Left lobe of liver (tissue), 2 donors: ENCODE measurements at regions not wholly inside any gene's neighbourhood (a gene's known extent, or its start where the extent isn't known, plus 50 kb on each side); places are given as distances from the start of the nearest gene placed in this dataset.

Source experiments
- ATAC-seq: fragments of 200-7000 bp; cut with Tn5 transposase; one replicate; pipeline ENCODE4 v1.9.1; 2020; ENCODE audit warnings: mild to moderate bottlenecking, moderate library complexity
- DNase-seq: peaks from one replicate; pipeline ENCODE4 v3.0.0-alpha.2; 2020; ENCODE audit warnings: low spot score
- donor health status: DM: no; HTN: no; CAD: no; lungs with moderate emphysema.
- donor health status: DM: no; HTN: yes; CAD: no.

DNA sequence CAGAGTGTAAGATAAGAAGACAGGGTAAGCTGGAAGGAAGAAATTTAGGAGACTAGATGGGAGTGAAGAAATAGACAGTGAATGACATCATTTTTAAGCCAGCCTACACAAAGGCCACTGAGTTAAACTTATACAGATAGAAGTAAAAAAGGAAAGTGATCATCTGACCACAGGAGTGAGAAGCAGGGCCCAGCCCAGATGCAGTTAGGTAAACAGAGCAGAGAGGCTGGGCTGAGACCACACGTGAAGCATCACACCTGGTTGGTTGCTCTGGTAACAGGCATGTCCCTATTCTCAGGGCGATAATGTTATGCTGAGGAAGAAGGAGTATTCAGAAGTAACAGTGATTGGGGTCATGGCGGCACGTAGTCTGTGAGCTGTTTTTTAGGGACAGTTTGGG is 1079.4 kb downstream of the AACS start:
- ATAC-seq (no peak), DNase-seq (no peak)

- no peak for DNase-seq
- no peak for ATAC-seq
These were observed 1082.1 kb downstream of the AACS start for GRCh38 chr12:126147321-126147720.

DNA sequence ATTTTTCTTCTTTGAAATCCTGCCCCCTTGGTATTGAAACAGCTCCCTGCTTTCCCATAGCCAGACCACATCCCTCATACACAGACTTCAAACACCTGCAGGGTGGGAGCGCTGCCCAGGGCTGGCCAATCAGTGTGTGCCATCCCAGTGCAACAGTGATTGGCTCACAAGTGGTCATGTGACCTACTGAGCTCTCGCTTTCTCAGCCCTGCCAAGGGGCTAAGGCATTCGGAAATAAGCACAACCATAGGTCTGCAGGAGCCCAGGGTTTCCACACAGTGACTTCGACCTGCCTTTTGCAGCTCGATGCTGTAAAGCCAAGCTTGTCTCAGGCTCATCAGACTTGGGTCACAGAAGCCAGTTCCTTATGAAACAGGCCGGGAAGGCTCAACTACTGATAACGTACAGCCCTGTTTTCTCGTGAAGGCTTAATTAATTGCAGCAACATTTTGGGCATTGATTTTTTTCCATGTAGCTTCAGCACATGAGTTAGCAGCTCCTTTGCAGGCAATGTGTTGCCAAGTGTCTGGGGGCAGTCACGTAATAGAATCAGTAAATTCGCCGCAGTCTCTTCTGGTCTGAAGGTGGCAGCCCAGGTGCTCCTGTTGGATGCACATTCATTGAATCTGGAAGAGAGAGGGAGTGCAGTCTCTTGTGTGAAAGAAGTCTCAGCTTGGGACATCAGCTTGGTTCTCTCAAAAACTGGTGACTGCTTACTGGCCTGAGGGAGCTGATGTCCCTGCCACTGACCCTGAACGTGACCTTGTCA is 1091.8 kb downstream of the AACS start:
- ATAC-seq, result no peak
- no peak for DNase-seq

GRCh38 chr12:126157575-126157966 is 1092.3 kb downstream of the AACS start:
- DNase-seq (no peak), ATAC-seq (no peak)

DNA sequence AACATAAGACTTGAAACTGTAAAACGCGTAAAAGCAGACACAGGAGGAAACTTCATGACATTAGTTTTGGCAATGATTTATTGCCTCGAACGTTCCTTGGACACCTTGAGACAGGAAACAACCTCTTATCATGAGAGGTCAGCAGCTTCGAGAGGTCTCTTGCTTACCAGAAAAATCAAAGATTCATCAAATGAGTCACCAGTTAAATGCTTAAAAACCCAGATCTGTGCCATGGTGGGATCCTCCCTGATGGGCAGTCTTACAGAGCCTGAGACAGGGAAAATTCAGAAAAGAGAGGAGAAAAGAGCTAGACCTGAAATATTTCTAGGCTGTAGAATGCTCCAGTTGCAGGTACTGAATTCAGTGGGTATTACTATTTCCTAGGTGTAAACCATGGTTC is 1093.9 kb downstream of the AACS start:
- no peak for DNase-seq
- ATAC-seq, result no peak

DNA sequence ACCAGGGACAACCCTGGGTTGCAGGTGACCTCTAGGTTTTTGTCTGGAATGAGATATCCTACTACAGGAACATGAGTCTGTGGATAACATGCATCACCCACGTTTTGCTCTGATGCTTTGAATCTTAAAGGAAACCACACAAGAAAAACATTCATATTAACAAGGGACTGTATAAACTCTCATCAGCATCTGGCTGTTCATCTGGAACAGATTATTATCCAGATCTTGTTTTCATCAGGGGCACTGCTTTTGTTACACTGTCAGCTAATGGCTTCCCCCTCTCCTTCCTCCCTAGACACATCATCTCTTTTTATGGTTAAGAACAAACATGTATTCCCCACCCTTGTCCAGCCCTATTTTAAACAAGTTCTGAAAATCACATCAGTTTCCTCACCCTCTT is 1095.7 kb downstream of the AACS start:
- no peak for ATAC-seq
- no peak for DNase-seq

- ATAC-seq, result no peak
- DNase-seq, result no peak
These were observed 1098.7 kb downstream of the AACS start for GRCh38 chr12:126163984-126164383.

- DNase-seq, result no peak
These were observed 1106.8 kb downstream of the AACS start for GRCh38 chr12:126171937-126172559.

GRCh38 chr12:126182619-126183236 is 1117.5 kb downstream of the AACS start:
- no peak for ATAC-seq

More at GRCh38 chr12:126171937-126172559, 1106.8 kb downstream of the AACS start:
- ATAC-seq, result no peak

DNA sequence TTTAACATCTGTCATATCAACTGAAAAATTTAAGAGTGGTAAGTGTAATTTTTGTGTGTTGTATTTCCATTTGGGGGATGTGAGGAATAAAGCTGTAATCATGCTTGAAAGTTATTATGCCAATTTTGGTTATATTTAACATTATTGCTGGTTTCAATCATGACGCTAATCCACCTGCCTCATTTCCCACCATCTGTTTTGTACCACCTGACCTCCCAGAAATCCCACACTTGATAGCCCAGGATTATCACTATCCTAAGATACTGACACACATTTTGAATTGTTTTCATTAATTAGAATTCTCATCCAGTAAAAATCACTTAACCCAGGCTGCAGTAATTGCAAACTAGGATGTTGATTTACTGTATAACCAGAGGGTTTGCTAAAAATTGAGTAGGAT is 1119.8 kb downstream of the AACS start:
- DNase-seq (no peak), ATAC-seq (no peak)

More at GRCh38 chr12:126182619-126183236, 1117.5 kb downstream of the AACS start:
- DNase-seq, result no peak

DNA sequence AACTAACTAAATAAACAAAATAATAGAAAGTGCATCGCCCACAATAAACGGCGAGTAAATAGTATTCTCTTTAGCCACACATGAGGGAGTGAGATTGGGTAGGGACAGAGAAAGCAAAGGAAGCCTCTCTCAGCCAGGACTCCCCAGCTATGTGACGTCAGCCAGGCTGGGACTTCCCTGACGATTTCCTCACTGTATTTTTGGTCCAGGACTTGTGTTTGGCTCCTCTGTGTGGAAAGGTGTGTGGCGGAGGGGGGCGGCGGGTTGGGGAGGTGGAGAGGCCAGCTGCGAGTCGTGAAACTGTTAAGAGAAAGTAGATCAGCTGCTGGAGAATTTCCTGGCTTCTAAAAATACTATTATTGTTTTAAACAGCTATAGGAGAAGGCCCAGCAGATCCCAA is 1124.6 kb downstream of the AACS start:
- DNase-seq, result no peak
- no peak for ATAC-seq

DNA sequence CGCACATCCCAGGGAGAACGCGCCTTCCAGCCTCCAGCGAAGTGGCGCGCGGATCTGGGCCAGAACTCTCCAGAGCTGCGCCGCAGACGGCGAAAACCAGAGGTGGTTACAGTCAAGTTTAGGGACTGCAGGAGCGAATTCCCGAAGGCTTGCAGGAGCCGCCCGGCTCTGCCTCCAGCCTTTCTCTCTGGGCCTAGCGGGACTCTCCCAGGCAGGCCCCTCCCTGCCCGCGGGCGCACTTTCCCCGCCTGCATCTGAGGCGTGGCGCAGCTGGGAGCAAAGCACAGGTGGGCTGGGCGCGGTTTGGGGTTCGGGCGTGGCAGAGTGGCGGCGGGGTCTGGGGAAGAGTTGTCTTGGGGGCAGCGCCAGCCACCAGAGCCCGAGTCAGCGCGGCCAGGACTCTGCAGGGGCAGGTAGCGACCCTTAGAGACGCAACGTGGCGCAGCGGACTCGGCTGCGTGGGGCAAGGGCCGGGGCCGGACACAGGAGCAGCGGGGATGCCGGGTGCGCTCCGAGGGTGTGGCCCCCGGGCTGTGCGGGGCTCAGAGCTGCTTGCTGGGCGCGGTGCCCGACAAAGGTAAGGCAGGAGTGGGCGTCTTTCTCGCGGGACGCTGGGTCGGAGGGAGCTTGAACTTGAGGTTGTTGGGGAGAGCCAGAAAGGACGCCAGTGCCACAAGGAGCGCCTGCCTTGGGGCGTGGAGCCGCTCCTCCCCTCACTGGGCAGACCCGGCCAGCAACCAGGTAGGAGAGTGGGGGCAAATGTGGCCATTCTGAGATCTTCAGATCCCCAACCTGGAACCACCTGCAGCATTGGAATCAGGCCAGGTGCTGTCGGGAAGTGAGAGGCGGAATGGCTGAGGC is 1126.0 kb downstream of the AACS start:
- no peak for ATAC-seq
- no peak for DNase-seq

GRCh38 chr12:126191949-126192348 is 1126.7 kb downstream of the AACS start:
- no peak for DNase-seq
- no peak for ATAC-seq

- ATAC-seq, result no peak
These were observed 1128.0 kb downstream of the AACS start for GRCh38 chr12:126193190-126193589.

DNA sequence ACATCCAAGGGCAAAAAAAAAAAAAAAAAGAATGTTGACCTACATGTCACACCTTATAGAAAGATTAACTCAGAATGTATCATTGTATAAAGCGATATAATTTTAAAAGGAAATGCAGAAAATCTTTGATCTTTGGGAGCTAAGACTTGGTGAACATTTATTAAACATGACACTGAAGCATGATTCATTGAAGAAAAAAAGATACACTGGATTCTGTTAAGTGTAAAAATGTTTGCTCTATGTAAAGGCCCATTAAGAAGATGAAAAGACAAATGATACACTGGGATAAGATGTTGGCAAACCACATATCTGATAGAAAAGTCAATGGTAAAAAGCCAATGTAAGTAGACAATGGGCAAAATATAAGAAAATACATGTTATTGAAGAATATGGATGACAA is 1131.0 kb downstream of the AACS start:
- ATAC-seq (no peak), DNase-seq (no peak)

More at GRCh38 chr12:126193190-126193589, 1128.0 kb downstream of the AACS start:
- no peak for DNase-seq

- ATAC-seq (no peak), DNase-seq (no peak)
These were observed 1133.3 kb downstream of the AACS start for GRCh38 chr12:126198516-126198915.

DNA sequence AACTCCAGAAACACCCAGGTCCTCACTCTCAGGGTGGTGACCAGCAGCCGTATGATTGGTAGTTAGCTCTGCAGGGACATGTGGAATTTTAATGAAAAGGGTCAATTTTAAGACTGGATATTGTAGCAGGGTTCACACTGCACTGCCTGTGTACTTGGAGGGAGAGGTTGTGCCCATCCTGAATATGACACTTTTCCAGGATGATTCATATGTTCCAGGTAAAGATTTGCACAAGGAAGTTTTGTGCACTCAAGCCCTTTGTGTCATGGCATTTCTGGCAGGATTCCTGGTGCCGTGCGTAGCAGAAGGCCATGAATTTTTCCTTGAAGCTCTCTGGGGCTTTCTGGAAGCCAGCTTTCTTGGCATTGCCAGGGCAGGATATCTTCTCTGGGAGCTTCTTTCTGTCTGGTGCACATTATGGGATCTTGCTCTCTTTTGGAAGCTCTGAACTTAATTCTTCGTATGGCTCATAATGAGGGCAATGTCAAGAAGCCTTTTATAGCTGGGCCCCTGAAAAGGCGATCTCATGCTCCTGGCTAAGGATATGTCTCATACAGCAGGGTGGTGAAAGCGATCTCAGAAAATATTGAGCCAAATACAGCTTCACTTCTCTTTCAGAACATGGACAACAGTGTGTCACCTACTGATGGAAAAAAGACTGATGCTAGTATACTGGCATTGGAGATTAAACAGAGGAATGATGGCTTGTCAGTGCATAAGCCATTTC is 1133.9 kb downstream of the AACS start:
- no peak for DNase-seq

DNA sequence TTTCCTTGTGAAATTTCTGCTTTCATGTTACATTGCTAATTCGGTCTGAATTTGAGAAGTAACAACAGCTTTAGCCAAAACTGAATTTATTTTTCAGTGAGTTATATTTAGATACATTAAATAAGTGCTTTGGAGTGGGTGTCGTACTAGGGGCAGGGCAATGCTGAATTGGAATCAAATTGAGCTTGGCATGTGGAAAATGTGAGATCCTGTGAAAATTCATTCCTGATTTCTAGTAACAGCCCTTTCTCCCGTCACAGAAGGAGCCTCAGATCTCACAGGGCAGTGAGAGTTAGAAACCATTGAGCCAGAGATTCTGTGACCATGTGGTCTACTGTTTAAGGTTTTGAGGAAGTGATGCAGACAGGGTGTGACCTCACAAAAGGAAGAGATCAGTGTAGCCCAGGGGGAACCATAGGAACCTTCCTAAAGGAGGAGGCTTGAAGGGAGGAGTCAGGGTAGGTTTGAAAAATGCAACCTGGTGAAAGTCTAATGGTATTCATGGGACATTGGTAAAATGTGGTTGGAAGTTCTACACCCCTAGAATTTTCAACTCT is 1136.8 kb downstream of the AACS start:
- no peak for DNase-seq
- no peak for ATAC-seq

More for the DNA sequence above, 1133.9 kb downstream of the AACS start:
- ATAC-seq, result no peak

DNA sequence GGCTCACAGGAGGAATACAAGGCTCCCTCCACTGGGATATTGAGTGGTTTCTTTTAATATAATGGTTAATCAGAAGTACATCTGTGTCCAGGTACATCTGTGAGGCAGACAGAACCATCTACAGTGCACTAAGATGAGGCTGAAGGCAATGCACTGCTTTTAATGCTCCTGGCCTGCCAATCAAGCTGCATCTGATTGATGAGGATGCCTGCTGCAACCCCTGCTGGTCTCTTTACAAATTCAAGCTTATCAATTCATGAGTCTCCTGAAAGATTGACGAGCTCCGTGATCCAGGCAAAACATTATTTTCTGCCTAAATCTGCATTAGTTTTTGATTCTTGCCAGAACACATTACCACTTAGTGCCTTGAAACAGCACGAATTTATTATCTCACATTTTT is 1139.1 kb downstream of the AACS start:
- no peak for DNase-seq
- ATAC-seq, result no peak

DNA sequence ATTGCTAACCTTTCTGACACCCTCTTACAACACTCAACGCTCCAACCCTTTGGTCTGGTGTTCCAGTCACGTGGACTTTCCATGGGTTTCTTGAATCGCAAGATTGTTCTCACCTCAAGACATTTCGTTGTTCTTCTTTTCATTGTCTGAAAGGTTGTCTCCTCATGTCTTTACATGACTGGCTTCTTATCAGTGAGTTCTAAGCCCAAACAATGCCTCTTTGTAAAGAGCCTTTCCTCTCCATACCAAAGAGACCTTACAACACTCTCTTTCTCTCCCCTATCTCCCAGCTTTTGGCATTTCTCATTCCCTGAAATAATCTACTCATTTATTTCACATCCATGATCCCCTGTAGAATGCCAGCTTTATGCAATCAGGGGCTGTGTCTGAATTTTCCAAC is 1144.8 kb downstream of the AACS start:
- ATAC-seq, result no peak
- DNase-seq, result no peak
